ENCODE measurements at regions not wholly inside any gene's neighbourhood (a gene's known extent, or its start where the extent isn't known, plus 50 kb on each side); places are given as distances from the start of the nearest gene placed in this dataset.
"Not testable (repeated sequence)": the region's sequence is repeated elsewhere in the genome, so short reads cannot be mapped to it uniquely, and the experiment has no call there.

- H3K9me3 Mint-ChIP-seq: peaks cover 10% of the 10 kb centered on the region
- no peak overlapping the region for H3K27ac Mint-ChIP-seq
- H3K36me3 Mint-ChIP-seq (ENCODE audit: low read depth): no peaks in the 10 kb centered on the region
- H3K4me1 Mint-ChIP-seq (ENCODE audit: low read depth): no peaks in the 10 kb centered on the region
- H3K4me3 Mint-ChIP-seq: no peak overlapping the region
- H3K27me3 Mint-ChIP-seq: peaks cover 4% of the 10 kb centered on the region
Measured at GRCh38 chr6:125453516-125453915, 151.7 kb upstream of the HDDC2 start.

GRCh38 chr6:125454351-125454750, 152.6 kb upstream of the HDDC2 start:
- Mint-ChIP-seq H3K9me3 (peaks cover 18% of the 10 kb centered on the region), H3K4me1 (ENCODE audit: low read depth) (no peaks in the 10 kb centered on the region), H3K36me3 (ENCODE audit: low read depth) (peaks cover 4% of the 10 kb centered on the region), H3K4me3 (no peak overlapping the region), H3K27ac (no peak overlapping the region), H3K27me3 (peaks cover 4% of the 10 kb centered on the region)

- H3K36me3 Mint-ChIP-seq (ENCODE audit: low read depth); H3K27ac Mint-ChIP-seq; H3K4me3 Mint-ChIP-seq; H3K4me1 Mint-ChIP-seq (ENCODE audit: low read depth); H3K27me3 Mint-ChIP-seq: not testable (repeated sequence)
- H3K9me3 Mint-ChIP-seq: peaks cover 18% of the 10 kb centered on the region
Measured at GRCh38 chr6:125458493-125458892, 156.7 kb upstream of the HDDC2 start.

- H3K9me3 Mint-ChIP-seq: peaks cover 12% of the 10 kb centered on the region
- H3K27me3 Mint-ChIP-seq; H3K4me1 Mint-ChIP-seq (ENCODE audit: low read depth); H3K27ac Mint-ChIP-seq; H3K36me3 Mint-ChIP-seq (ENCODE audit: low read depth); H3K4me3 Mint-ChIP-seq: not testable (repeated sequence)
Measured at GRCh38 chr6:125465332-125465731, 163.6 kb upstream of the HDDC2 start.

GRCh38 chr6:125469915-125470314, 168.1 kb upstream of the HDDC2 start:
- H3K36me3 Mint-ChIP-seq (ENCODE audit: low read depth): no peaks in the 10 kb centered on the region
- peaks cover 7% of the 10 kb centered on the region for H3K27me3 Mint-ChIP-seq
- H3K4me3 Mint-ChIP-seq: no peak overlapping the region
- H3K4me1 Mint-ChIP-seq (ENCODE audit: low read depth): no peaks in the 10 kb centered on the region
- peaks cover 7% of the 10 kb centered on the region for H3K9me3 Mint-ChIP-seq
- H3K27ac Mint-ChIP-seq: no peak overlapping the region

- Mint-ChIP-seq H3K27ac (no peak overlapping the region), H3K36me3 (ENCODE audit: low read depth) (no peaks in the 10 kb centered on the region), H3K9me3 (peaks cover 5% of the 10 kb centered on the region), H3K4me3 (no peak overlapping the region), H3K4me1 (ENCODE audit: low read depth) (no peaks in the 10 kb centered on the region), H3K27me3 (peaks cover 8% of the 10 kb centered on the region)
Measured at GRCh38 chr6:125471667-125472066, 169.9 kb upstream of the HDDC2 start.

GRCh38 chr6:125474061-125474460, 172.3 kb upstream of the HDDC2 start:
- Mint-ChIP-seq H3K27ac (no peak overlapping the region), H3K4me1 (ENCODE audit: low read depth) (no peaks in the 10 kb centered on the region), H3K27me3 (peaks cover 8% of the 10 kb centered on the region), H3K9me3 (no peaks in the 10 kb centered on the region), H3K4me3 (no peak overlapping the region), H3K36me3 (ENCODE audit: low read depth) (no peaks in the 10 kb centered on the region)

- Mint-ChIP-seq H3K4me1 (ENCODE audit: low read depth) (no peaks in the 10 kb centered on the region), H3K27me3 (peaks cover 3% of the 10 kb centered on the region), H3K36me3 (ENCODE audit: low read depth) (no peaks in the 10 kb centered on the region)
Measured at GRCh38 chr6:125477156-125477555, 175.4 kb upstream of the HDDC2 start.

GRCh38 chr6:125477844-125478243, 176.1 kb upstream of the HDDC2 start:
- no peak overlapping the region for H3K27ac Mint-ChIP-seq
- no peaks in the 10 kb centered on the region for H3K9me3 Mint-ChIP-seq
- H3K4me1 Mint-ChIP-seq (ENCODE audit: low read depth): no peaks in the 10 kb centered on the region
- peaks cover 3% of the 10 kb centered on the region for H3K27me3 Mint-ChIP-seq
- H3K4me3 Mint-ChIP-seq: no peak overlapping the region
- H3K36me3 Mint-ChIP-seq (ENCODE audit: low read depth): no peaks in the 10 kb centered on the region

More at GRCh38 chr6:125477156-125477555, 175.4 kb upstream of the HDDC2 start:
- no peaks in the 10 kb centered on the region for H3K9me3 Mint-ChIP-seq
- no peak overlapping the region for H3K4me3 Mint-ChIP-seq
- H3K27ac Mint-ChIP-seq: no peak overlapping the region

GRCh38 chr6:125480146-125480545, 178.4 kb upstream of the HDDC2 start:
- Mint-ChIP-seq H3K27me3 (peaks cover 10% of the 10 kb centered on the region), H3K4me3 (no peak overlapping the region), H3K36me3 (ENCODE audit: low read depth) (no peaks in the 10 kb centered on the region), H3K9me3 (no peaks in the 10 kb centered on the region), H3K4me1 (ENCODE audit: low read depth) (no peaks in the 10 kb centered on the region), H3K27ac (no peak overlapping the region)

GRCh38 chr6:125480571-125480970, 178.8 kb upstream of the HDDC2 start:
- no peak overlapping the region for H3K27ac Mint-ChIP-seq
- H3K9me3 Mint-ChIP-seq: no peaks in the 10 kb centered on the region
- peaks cover 9% of the 10 kb centered on the region for H3K27me3 Mint-ChIP-seq
- no peaks in the 10 kb centered on the region for H3K36me3 Mint-ChIP-seq (ENCODE audit: low read depth)
- H3K4me1 Mint-ChIP-seq (ENCODE audit: low read depth): no peaks in the 10 kb centered on the region
- H3K4me3 Mint-ChIP-seq: no peak overlapping the region

- Mint-ChIP-seq H3K9me3 (no peaks in the 10 kb centered on the region), H3K27ac (no peak overlapping the region), H3K36me3 (ENCODE audit: low read depth) (no peaks in the 10 kb centered on the region), H3K4me3 (no peak overlapping the region), H3K27me3 (peaks cover 7% of the 10 kb centered on the region), H3K4me1 (ENCODE audit: low read depth) (no peaks in the 10 kb centered on the region)
Measured at GRCh38 chr6:125481056-125481455, 179.3 kb upstream of the HDDC2 start.

GRCh38 chr6:125485757-125486156, 184.0 kb upstream of the HDDC2 start:
- H3K36me3 Mint-ChIP-seq (ENCODE audit: low read depth): no peaks in the 10 kb centered on the region
- H3K4me1 Mint-ChIP-seq (ENCODE audit: low read depth): no peaks in the 10 kb centered on the region
- no peak overlapping the region for H3K4me3 Mint-ChIP-seq
- no peak overlapping the region for H3K27ac Mint-ChIP-seq
- H3K27me3 Mint-ChIP-seq: peaks cover 14% of the 10 kb centered on the region
- H3K9me3 Mint-ChIP-seq: no peaks in the 10 kb centered on the region

- no peak overlapping the region for H3K27ac Mint-ChIP-seq
- H3K4me3 Mint-ChIP-seq: no peak overlapping the region
- no peaks in the 10 kb centered on the region for H3K36me3 Mint-ChIP-seq (ENCODE audit: low read depth)
- no peaks in the 10 kb centered on the region for H3K9me3 Mint-ChIP-seq
- peaks cover 15% of the 10 kb centered on the region for H3K27me3 Mint-ChIP-seq
- H3K4me1 Mint-ChIP-seq (ENCODE audit: low read depth): no peaks in the 10 kb centered on the region
Measured at GRCh38 chr6:125486881-125487280, 185.1 kb upstream of the HDDC2 start.

GRCh38 chr6:125489579-125490285, 188.0 kb upstream of the HDDC2 start:
- Mint-ChIP-seq H3K9me3 (no peaks in the 10 kb centered on the region), H3K27me3 (peaks cover 12% of the 10 kb centered on the region), H3K4me3 (no peak overlapping the region), H3K36me3 (ENCODE audit: low read depth) (no peaks in the 10 kb centered on the region), H3K27ac (no peak overlapping the region), H3K4me1 (ENCODE audit: low read depth) (no peaks in the 10 kb centered on the region)

Data from stimulated activated naive CD8-positive, alpha-beta T cell treated with anti-CD3 and anti-CD28 coated beads, Interleukin-15, Interleukin-2, amounts not matched to agents 100 ng/mL and 50 ng/mL, for 24 hours (primary cell).